SK-N-SH treated with all-trans-retinoic acid at 6 μM for 48 hours (cell line): ENCODE measurements at regions not wholly inside any gene's neighbourhood (a gene's known extent, or its start where the extent isn't known, plus 50 kb on each side); places are given as distances from the start of the nearest gene placed in this dataset.

Source experiments
- ATAC-seq: fragments of 200-7000 bp; cut with Tn5 transposase; 3 replicates; pipeline ENCODE4 v1.9.1; 2020; ENCODE audit warnings: mild to moderate bottlenecking, moderate library complexity
- ARNTL ChIP-seq: fragments of 450-650 bp; formaldehyde crosslinking; IDR thresholded peaks from 2 replicates; pipeline ENCODE4 v1.5.0; 2020; ENCODE audit warnings: low read depth, mild to moderate bottlenecking, moderate library complexity, borderline replicate concordance
- BACH2 ChIP-seq: fragments of 250-450 bp; sonication (Bioruptor Pico); IDR thresholded peaks from 2 replicates; pipeline ENCODE4 v1.9.0; 2021; ENCODE audit warnings: mild to moderate bottlenecking, borderline replicate concordance
- CREB5 ChIP-seq: fragments of 250-450 bp; sonication (Bioruptor Pico); IDR thresholded peaks from 2 replicates; pipeline ENCODE4 v1.5.1; 2020; ENCODE audit warnings: low read depth, mild to moderate bottlenecking, moderate library complexity
- CSDC2 ChIP-seq: fragments of 250-450 bp; sonication (Bioruptor Pico); IDR thresholded peaks from 2 replicates; pipeline ENCODE4 v1.5.0; 2020; ENCODE audit warnings: mild to moderate bottlenecking, moderate library complexity
- CSRNP3 ChIP-seq: fragments of 250-450 bp; sonication (Bioruptor Pico); IDR thresholded peaks from 2 replicates; pipeline ENCODE4 v1.5.1; 2021; ENCODE audit warnings: mild to moderate bottlenecking, moderate library complexity
- ESRRG ChIP-seq: fragments of 250-450 bp; sonication (Bioruptor Pico); IDR thresholded peaks from 2 replicates; pipeline ENCODE4 v1.6.1; 2021; ENCODE audit warnings: mild to moderate bottlenecking
- GLIS3 ChIP-seq: fragments of 250-450 bp; sonication (Bioruptor Pico); IDR thresholded peaks from 2 replicates; pipeline ENCODE4 v1.5.0; 2020; ENCODE audit warnings: mild to moderate bottlenecking, moderate library complexity
- ISL1 ChIP-seq: fragments of 250-450 bp; sonication (Bioruptor Pico); IDR thresholded peaks from 2 replicates; pipeline ENCODE4 v2.1.2; 2022; ENCODE audit warnings: mild to moderate bottlenecking, moderate library complexity
- OSR1 ChIP-seq: fragments of 250-450 bp; sonication (Bioruptor Pico); IDR thresholded peaks from 2 replicates; pipeline ENCODE4 v1.8.0; 2022; ENCODE audit warnings: moderate library complexity, mild to moderate bottlenecking, inconsistent platforms
- PATZ1 ChIP-seq: fragments of 250-450 bp; sonication (Bioruptor Pico); IDR thresholded peaks from 2 replicates; pipeline ENCODE4 v1.8.0; 2020; ENCODE audit warnings: mild to moderate bottlenecking, moderate library complexity, borderline replicate concordance
- POU6F1 ChIP-seq: fragments of 250-450 bp; sonication (Bioruptor Pico); IDR thresholded peaks from 2 replicates; pipeline ENCODE4 v1.8.0; 2021; ENCODE audit warnings: low read depth, mild to moderate bottlenecking, moderate library complexity, borderline replicate concordance
- PPARA ChIP-seq: fragments of 250-450 bp; sonication (Bioruptor Pico); IDR thresholded peaks from 2 replicates; pipeline ENCODE4 v1.5.0; 2020; ENCODE audit warnings: mild to moderate bottlenecking, borderline replicate concordance
- RARB ChIP-seq: fragments of 250-450 bp; sonication (Bioruptor Pico); IDR thresholded peaks from 2 replicates; pipeline ENCODE4 v1.8.0; 2021; ENCODE audit warnings: mild to moderate bottlenecking, moderate library complexity
- TCF4 ChIP-seq: fragments of 250-450 bp; sonication (Bioruptor Pico); IDR thresholded peaks from 2 replicates; pipeline ENCODE4 v1.8.0; 2021; ENCODE audit warnings: mild to moderate bottlenecking, moderate library complexity, borderline replicate concordance
- TOX ChIP-seq: fragments of 250-450 bp; sonication (Bioruptor Pico); IDR thresholded peaks from 2 replicates; pipeline ENCODE4 v1.8.0; 2021; ENCODE audit warnings: mild to moderate bottlenecking, moderate library complexity, borderline replicate concordance
- TSHZ2 ChIP-seq: fragments of 250-450 bp; sonication (Bioruptor Pico); IDR thresholded peaks from 2 replicates; pipeline ENCODE4 v1.5.0; 2020; ENCODE audit warnings: mild to moderate bottlenecking, moderate library complexity
- ZC3H10 ChIP-seq: fragments of 250-450 bp; sonication (Bioruptor Pico); IDR thresholded peaks from 2 replicates; pipeline ENCODE4 v1.5.1; 2021; ENCODE audit warnings: mild to moderate bottlenecking, moderate library complexity
- ZFP3 ChIP-seq: fragments of 250-450 bp; sonication (Bioruptor Pico); IDR thresholded peaks from 2 replicates; pipeline ENCODE4 v1.5.0; 2020; ENCODE audit warnings: mild to moderate bottlenecking, moderate library complexity
- ZFP30 ChIP-seq: fragments of 450-650 bp; formaldehyde crosslinking; IDR thresholded peaks from 2 replicates; pipeline ENCODE4 v1.5.0; 2022; ENCODE audit warnings: mild to moderate bottlenecking, moderate library complexity
- ZNF565 ChIP-seq: fragments of 450-650 bp; formaldehyde crosslinking; conservative IDR thresholded peaks from 2 replicates; pipeline ENCODE4 v1.5.0; 2020; ENCODE audit warnings: low read depth, mild to moderate bottlenecking, moderate library complexity
- ZNF70 ChIP-seq: fragments of 450-650 bp; formaldehyde crosslinking; IDR thresholded peaks from 2 replicates; pipeline ENCODE4 v1.5.0; 2020; ENCODE audit warnings: mild to moderate bottlenecking, moderate library complexity
- ZNF8 ChIP-seq: fragments of 450-650 bp; formaldehyde crosslinking; IDR thresholded peaks from 2 replicates; pipeline ENCODE4 v1.5.0; 2020; ENCODE audit warnings: mild to moderate bottlenecking, moderate library complexity

- TF ChIP-seq PPARA (CRISPR knock-in tag) (no peak), GLIS3 (CRISPR knock-in tag) (no peak), ZNF8 (CRISPR knock-in tag) (no peak), CSDC2 (no peak), TOX (CRISPR knock-in tag) (no peak), ESRRG (CRISPR knock-in tag) (no peak), TCF4 (CRISPR knock-in tag) (no peak), BACH2 (CRISPR knock-in tag) (no peak), ZNF70 (CRISPR knock-in tag) (no peak)
- no peak for ATAC-seq
These were observed 448.7 kb downstream of the CDH8 start for GRCh38 chr16:61587526-61587925.

- no peak for ATAC-seq
- TF ChIP-seq CSRNP3 (CRISPR knock-in tag): no peak
- no peak for TF ChIP-seq CSDC2
- no peak for TF ChIP-seq ISL1
- no peak for TF ChIP-seq RARB (CRISPR knock-in tag)
- no peak for TF ChIP-seq PPARA (CRISPR knock-in tag)
- TF ChIP-seq ZNF8 (CRISPR knock-in tag): no peak
- no peak for TF ChIP-seq ZNF70 (CRISPR knock-in tag)
- TF ChIP-seq ZFP30 (CRISPR knock-in tag): no peak
- TF ChIP-seq ZNF565 (CRISPR knock-in tag): no peak
- no peak for TF ChIP-seq OSR1 (CRISPR knock-in tag)
- no peak for TF ChIP-seq POU6F1
- no peak for TF ChIP-seq TCF4 (CRISPR knock-in tag)
- no peak for TF ChIP-seq TOX (CRISPR knock-in tag)
- no peak for TF ChIP-seq PATZ1 (CRISPR knock-in tag)
These were observed 454.7 kb downstream of the CDH8 start for GRCh38 chr16:61581417-61582046.

GRCh38 chr16:61580579-61580978 is 455.7 kb downstream of the CDH8 start:
- no peak for TF ChIP-seq GLIS3 (CRISPR knock-in tag)
- no peak for TF ChIP-seq CREB5 (CRISPR knock-in tag)
- TF ChIP-seq ZNF8 (CRISPR knock-in tag): no peak
- TF ChIP-seq ZFP3: no peak
- no peak for TF ChIP-seq CSRNP3 (CRISPR knock-in tag)
- TF ChIP-seq BACH2 (CRISPR knock-in tag): no peak
- no peak for TF ChIP-seq POU6F1
- TF ChIP-seq ZC3H10 (CRISPR knock-in tag): no peak
- TF ChIP-seq OSR1 (CRISPR knock-in tag): no peak
- TF ChIP-seq TCF4 (CRISPR knock-in tag): no peak
- TF ChIP-seq TSHZ2 (CRISPR knock-in tag): no peak
- no peak for TF ChIP-seq ARNTL (CRISPR knock-in tag)
- no peak for TF ChIP-seq ESRRG (CRISPR knock-in tag)
- TF ChIP-seq RARB (CRISPR knock-in tag): no peak
- ATAC-seq: no peak
